Central memory CD8-positive, alpha-beta T cell (primary cell): ENCODE measurements at regions not wholly inside any gene's neighbourhood (a gene's known extent, or its start where the extent isn't known, plus 50 kb on each side); places are given as distances from the start of the nearest gene placed in this dataset.
A peak's percentile ranks its signal among the peaks of the same experiment; 100 is the strongest.

Experiments used
- ATAC-seq: fragments of 150-1000 bp; cut with Tn5 transposase; replicated peaks from 2 replicates; pipeline ENCODE4 v1.10.0; 2022; ENCODE audit warnings: mild to moderate bottlenecking, moderate FRiP score, moderate number of reproducible peaks; ENCODE audit not compliant: poor library complexity, severe bottlenecking; ENCODE audit errors: extremely low read depth
- DNase-seq, 2 donors: peaks; one replicate each; pipeline ENCODE4 v3.0.0; 2021; ENCODE audit warnings: low spot score in 2 of 2
- H3K27ac Mint-ChIP-seq: one replicate; pipeline ENCODE4 v1.8.0; 2022; ENCODE audit warnings: low read depth, mild to moderate bottlenecking, moderate library complexity, mixed read lengths
- H3K27me3 Mint-ChIP-seq: one replicate; pipeline ENCODE4 v1.8.0; 2022; ENCODE audit warnings: mixed read lengths
- H3K36me3 Mint-ChIP-seq: one replicate; pipeline ENCODE4 v1.8.0; 2022; ENCODE audit warnings: mild to moderate bottlenecking, moderate library complexity, mixed read lengths; ENCODE audit not compliant: insufficient read depth
- H3K4me1 Mint-ChIP-seq: one replicate; pipeline ENCODE4 v1.8.0; 2022; ENCODE audit warnings: mixed read lengths
- H3K4me3 Mint-ChIP-seq: one replicate; pipeline ENCODE4 v1.8.0; 2022; ENCODE audit warnings: mild to moderate bottlenecking, moderate library complexity, mixed read lengths
- H3K9me3 Mint-ChIP-seq: one replicate; pipeline ENCODE4 v1.8.0; 2022; ENCODE audit warnings: mixed read lengths

- ATAC-seq (no peak), DNase-seq (no peak)
- Mint-ChIP-seq H3K27ac (no peak overlapping the region), H3K4me3 (no peak overlapping the region), H3K9me3 (no peaks in the 10 kb centered on the region), H3K4me1 (no peaks in the 10 kb centered on the region), H3K27me3 (peaks cover 9% of the 10 kb centered on the region), H3K36me3 (no peaks in the 10 kb centered on the region)
Observed at GRCh38 chr11:15625691-15626090, 511.0 kb downstream of the INSC start.

- no peak overlapping the region for H3K4me3 Mint-ChIP-seq
- H3K36me3 Mint-ChIP-seq, result no peaks in the 10 kb centered on the region
- ATAC-seq, result no peak
- no peak overlapping the region for H3K27ac Mint-ChIP-seq
- no peak for DNase-seq
- H3K4me1 Mint-ChIP-seq, result no peaks in the 10 kb centered on the region
- H3K27me3 Mint-ChIP-seq, result no peaks in the 10 kb centered on the region
- H3K9me3 Mint-ChIP-seq, result no peaks in the 10 kb centered on the region
Observed at GRCh38 chr11:15627560-15627959, 512.8 kb downstream of the INSC start.

GRCh38 chr11:15629690-15630321 lies 515.1 kb downstream of the INSC start:
- H3K4me1 Mint-ChIP-seq, result no peaks in the 10 kb centered on the region
- H3K27ac Mint-ChIP-seq, result no peak overlapping the region
- no peaks in the 10 kb centered on the region for H3K9me3 Mint-ChIP-seq
- no peaks in the 10 kb centered on the region for H3K27me3 Mint-ChIP-seq
- no peak overlapping the region for H3K4me3 Mint-ChIP-seq
- DNase-seq (no peak), ATAC-seq (no peak)
- H3K36me3 Mint-ChIP-seq, result no peaks in the 10 kb centered on the region

- Mint-ChIP-seq H3K4me1 (no peaks in the 10 kb centered on the region), H3K4me3 (no peak overlapping the region), H3K27ac (no peak overlapping the region), H3K27me3 (no peaks in the 10 kb centered on the region), H3K9me3 (no peaks in the 10 kb centered on the region), H3K36me3 (no peaks in the 10 kb centered on the region)
- ATAC-seq, result no peak
- no peak for DNase-seq
Observed at GRCh38 chr11:15630896-15631295, 516.2 kb downstream of the INSC start.

GRCh38 chr11:15635521-15635920 lies 520.8 kb downstream of the INSC start:
- H3K9me3 Mint-ChIP-seq, result no peaks in the 10 kb centered on the region
- no peaks in the 10 kb centered on the region for H3K27me3 Mint-ChIP-seq
- DNase-seq (no peak), ATAC-seq (no peak)
- H3K4me1 Mint-ChIP-seq, result no peaks in the 10 kb centered on the region
- H3K27ac Mint-ChIP-seq, result no peak overlapping the region
- H3K36me3 Mint-ChIP-seq, result no peaks in the 10 kb centered on the region
- no peak overlapping the region for H3K4me3 Mint-ChIP-seq

- ATAC-seq, result no peak
- no peaks in the 10 kb centered on the region for H3K4me1 Mint-ChIP-seq
- no peak overlapping the region for H3K27ac Mint-ChIP-seq
Observed at GRCh38 chr11:15636521-15637089, 521.9 kb downstream of the INSC start.

GRCh38 chr11:15638386-15638787 lies 523.7 kb downstream of the INSC start:
- no peaks in the 10 kb centered on the region for H3K36me3 Mint-ChIP-seq
- DNase-seq, result no peak
- no peaks in the 10 kb centered on the region for H3K27me3 Mint-ChIP-seq
- no peak overlapping the region for H3K4me3 Mint-ChIP-seq
- H3K9me3 Mint-ChIP-seq, result no peaks in the 10 kb centered on the region
- no peak overlapping the region for H3K27ac Mint-ChIP-seq
- H3K4me1 Mint-ChIP-seq, result no peaks in the 10 kb centered on the region
- ATAC-seq, result no peak

More at GRCh38 chr11:15636521-15637089, 521.9 kb downstream of the INSC start:
- Mint-ChIP-seq H3K9me3 (no peaks in the 10 kb centered on the region), H3K27me3 (no peaks in the 10 kb centered on the region), H3K4me3 (no peak overlapping the region), H3K36me3 (no peaks in the 10 kb centered on the region)
- no peak for DNase-seq

- no peak for DNase-seq
- H3K4me3 Mint-ChIP-seq, result no peak overlapping the region
- ATAC-seq, result no peak
- no peaks in the 10 kb centered on the region for H3K27me3 Mint-ChIP-seq
- H3K4me1 Mint-ChIP-seq, result no peaks in the 10 kb centered on the region
- no peaks in the 10 kb centered on the region for H3K36me3 Mint-ChIP-seq
- no peaks in the 10 kb centered on the region for H3K9me3 Mint-ChIP-seq
- no peak overlapping the region for H3K27ac Mint-ChIP-seq
Observed at GRCh38 chr11:15640318-15640717, 525.6 kb downstream of the INSC start.

- Mint-ChIP-seq H3K27me3 (no peaks in the 10 kb centered on the region), H3K4me3 (no peak overlapping the region), H3K36me3 (no peaks in the 10 kb centered on the region), H3K27ac (no peak overlapping the region), H3K9me3 (no peaks in the 10 kb centered on the region), H3K4me1 (no peaks in the 10 kb centered on the region)
- DNase-seq (no peak), ATAC-seq (no peak)
Observed at GRCh38 chr11:15641271-15642045, 526.7 kb downstream of the INSC start.

GRCh38 chr11:15645201-15645600 lies 530.5 kb downstream of the INSC start:
- no peaks in the 10 kb centered on the region for H3K27me3 Mint-ChIP-seq
- no peaks in the 10 kb centered on the region for H3K36me3 Mint-ChIP-seq
- no peaks in the 10 kb centered on the region for H3K4me1 Mint-ChIP-seq
- DNase-seq, result no peak
- no peak overlapping the region for H3K27ac Mint-ChIP-seq
- H3K9me3 Mint-ChIP-seq, result peaks cover 6% of the 10 kb centered on the region
- ATAC-seq, result no peak
- no peak overlapping the region for H3K4me3 Mint-ChIP-seq

GRCh38 chr11:15649371-15650104 lies 534.8 kb downstream of the INSC start:
- Mint-ChIP-seq H3K36me3 (no peaks in the 10 kb centered on the region), H3K4me3 (no peak overlapping the region), H3K27me3 (peaks cover 21% of the 10 kb centered on the region), H3K27ac (no peak overlapping the region), H3K9me3 (peaks cover 6% of the 10 kb centered on the region), H3K4me1 (no peaks in the 10 kb centered on the region)
- ATAC-seq (no peak), DNase-seq (no peak)

GRCh38 chr11:15650105-15650938 lies 535.6 kb downstream of the INSC start:
- Mint-ChIP-seq H3K4me1 (no peaks in the 10 kb centered on the region), H3K36me3 (no peaks in the 10 kb centered on the region), H3K27me3 (peaks cover 21% of the 10 kb centered on the region), H3K9me3 (peaks cover 6% of the 10 kb centered on the region), H3K27ac (no peak overlapping the region), H3K4me3 (no peak overlapping the region)
- ATAC-seq, result peak; percentile 57
- DNase-seq, result peak; percentile 31 to 39
